BLaER1 (cell line): ENCODE measurements at regions not wholly inside any gene's neighbourhood (a gene's known extent, or its start where the extent isn't known, plus 50 kb on each side); places are given as distances from the start of the nearest gene placed in this dataset.

Experiments used
- H3K27ac ChIP-seq: shearing (Covaris generic); formaldehyde crosslinking; 2 replicates; pipeline ENCODE4 v1.8.1; 2022
- H3K27me3 ChIP-seq: shearing (Covaris generic); formaldehyde crosslinking; 2 replicates; pipeline ENCODE4 v1.8.1; 2022
- H3K36me3 ChIP-seq: shearing (Covaris generic); formaldehyde crosslinking; 2 replicates; pipeline ENCODE4 v1.8.1; 2022
- H3K4me1 ChIP-seq: shearing (Covaris generic); formaldehyde crosslinking; 2 replicates; pipeline ENCODE4 v1.8.1; 2022
- H3K4me2 ChIP-seq: shearing (Covaris generic); formaldehyde crosslinking; 2 replicates; pipeline ENCODE4 v1.8.1; 2022
- H3K4me3 ChIP-seq: shearing (Covaris generic); formaldehyde crosslinking; 2 replicates; pipeline ENCODE4 v1.8.1; 2022
- H3K9ac ChIP-seq: shearing (Covaris generic); formaldehyde crosslinking; 2 replicates; pipeline ENCODE4 v1.8.1; 2022
- H3K9me3 ChIP-seq: shearing (Covaris generic); formaldehyde crosslinking; 2 replicates; pipeline ENCODE4 v1.8.1; 2022
- H4K20me1 ChIP-seq: shearing (Covaris generic); formaldehyde crosslinking; 2 replicates; pipeline ENCODE4 v1.8.1; 2022
- Cebpa-rat ChIP-seq: shearing (Covaris generic); IDR thresholded peaks from 2 replicates; pipeline ENCODE4 v1.8.1; 2022

DNA sequence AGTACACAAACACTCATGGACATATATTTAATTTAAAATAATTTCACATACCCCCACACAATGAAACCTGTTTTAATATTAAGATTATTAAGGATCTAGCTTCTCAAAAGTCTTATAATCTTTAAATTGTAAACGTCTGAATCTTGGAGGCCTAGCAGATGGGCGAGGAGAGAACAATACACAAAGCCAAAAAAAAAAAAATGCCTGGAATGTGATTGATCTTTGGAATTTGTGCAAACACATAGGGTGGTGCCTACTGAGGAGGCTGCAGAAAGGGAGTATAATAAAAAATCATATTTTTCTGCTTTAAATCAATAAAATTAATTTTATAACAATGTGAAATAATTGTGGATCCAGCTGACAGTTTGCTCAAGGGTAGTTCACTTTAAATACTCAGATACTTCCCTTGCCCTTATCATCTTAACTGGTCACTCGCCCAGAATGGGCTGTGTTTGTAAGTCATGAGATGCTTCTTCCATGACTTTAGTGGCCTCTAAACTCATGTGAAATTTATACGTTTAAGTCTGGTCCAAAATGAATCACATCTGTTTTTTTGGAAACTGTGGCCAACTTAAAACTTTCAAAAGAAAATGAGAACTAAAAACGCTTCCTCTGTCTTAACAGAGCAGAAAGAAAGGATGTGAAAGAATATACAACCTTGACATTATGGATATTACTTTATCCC, 802.8 kb upstream of the CXADR start:
- Histone ChIP-seq H3K9ac (no peak overlapping the region), H4K20me1 (no peaks in the 10 kb centered on the region), H3K4me1 (no peaks in the 10 kb centered on the region), H3K27ac (no peak overlapping the region), H3K36me3 (no peaks in the 10 kb centered on the region), H3K9me3 (no peaks in the 10 kb centered on the region), H3K4me2 (no peak overlapping the region), H3K27me3 (no peaks in the 10 kb centered on the region), H3K4me3 (no peak overlapping the region)
- TF ChIP-seq Cebpa-rat, result no peak

DNA sequence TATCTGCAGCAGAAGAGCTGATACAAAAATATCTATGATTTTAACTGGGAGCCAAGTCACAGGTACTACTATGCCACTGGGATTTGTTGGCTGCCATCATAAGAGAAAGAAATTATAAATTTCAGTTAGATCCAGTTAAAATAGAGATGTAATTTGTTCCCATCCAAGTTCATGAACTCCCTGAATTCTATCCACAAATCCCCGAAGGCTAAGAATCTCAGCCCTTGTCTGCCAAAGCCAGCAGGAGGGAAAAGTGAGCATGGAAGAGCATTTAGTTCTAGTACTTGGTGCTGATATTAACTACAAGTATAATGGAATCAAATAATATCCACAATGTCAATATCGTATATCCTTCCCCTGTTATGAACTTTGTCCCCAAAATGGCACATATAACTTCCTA, 801.1 kb upstream of the CXADR start:
- Histone ChIP-seq H3K4me2 (no peak overlapping the region), H4K20me1 (no peaks in the 10 kb centered on the region), H3K27me3 (no peaks in the 10 kb centered on the region), H3K27ac (no peak overlapping the region), H3K4me1 (no peaks in the 10 kb centered on the region), H3K9me3 (no peaks in the 10 kb centered on the region), H3K9ac (no peak overlapping the region), H3K4me3 (no peak overlapping the region), H3K36me3 (no peaks in the 10 kb centered on the region)
- TF ChIP-seq Cebpa-rat, result no peak

DNA sequence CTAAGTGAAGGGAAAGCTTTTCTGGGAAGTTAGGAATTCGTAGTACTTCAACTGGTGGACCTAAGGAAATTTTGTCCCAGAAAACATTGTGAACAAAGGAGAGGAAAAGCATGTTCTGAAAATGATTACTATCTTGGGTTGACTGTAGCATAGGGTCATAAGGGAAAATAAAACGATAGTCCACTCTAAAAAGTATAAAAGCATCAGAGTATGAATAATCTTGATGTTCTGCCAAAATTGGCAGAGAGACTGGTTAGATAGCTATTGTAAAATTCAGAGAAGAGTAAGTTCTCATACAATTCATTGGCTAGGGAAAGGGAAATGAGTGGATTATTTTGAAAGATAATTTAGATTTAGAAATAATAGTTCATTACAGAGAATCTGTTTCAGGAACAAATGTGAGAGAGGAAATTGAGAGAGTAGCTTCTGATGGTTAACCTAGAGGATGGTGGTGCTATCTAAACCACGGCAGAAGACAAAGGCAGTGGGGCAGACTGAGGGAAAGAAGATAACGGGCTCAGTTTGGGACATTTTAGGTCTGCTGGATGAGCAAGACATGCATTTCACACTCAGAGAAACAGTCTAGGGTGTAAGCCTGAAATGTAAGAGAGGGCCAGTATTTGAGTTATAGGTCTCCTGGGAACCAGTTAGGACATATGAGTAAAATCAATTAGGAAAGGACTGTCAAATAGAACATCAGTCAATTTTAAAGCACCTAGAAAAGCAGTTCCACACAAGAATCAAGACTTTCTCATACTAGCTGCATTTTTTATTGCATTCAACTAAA, 799.3 kb upstream of the CXADR start:
- Histone ChIP-seq H3K9ac (no peak overlapping the region), H3K9me3 (no peaks in the 10 kb centered on the region), H4K20me1 (no peaks in the 10 kb centered on the region), H3K36me3 (no peaks in the 10 kb centered on the region), H3K27me3 (no peaks in the 10 kb centered on the region), H3K27ac (no peak overlapping the region), H3K4me1 (no peaks in the 10 kb centered on the region), H3K4me3 (no peak overlapping the region), H3K4me2 (no peak overlapping the region)
- TF ChIP-seq Cebpa-rat, result no peak

DNA sequence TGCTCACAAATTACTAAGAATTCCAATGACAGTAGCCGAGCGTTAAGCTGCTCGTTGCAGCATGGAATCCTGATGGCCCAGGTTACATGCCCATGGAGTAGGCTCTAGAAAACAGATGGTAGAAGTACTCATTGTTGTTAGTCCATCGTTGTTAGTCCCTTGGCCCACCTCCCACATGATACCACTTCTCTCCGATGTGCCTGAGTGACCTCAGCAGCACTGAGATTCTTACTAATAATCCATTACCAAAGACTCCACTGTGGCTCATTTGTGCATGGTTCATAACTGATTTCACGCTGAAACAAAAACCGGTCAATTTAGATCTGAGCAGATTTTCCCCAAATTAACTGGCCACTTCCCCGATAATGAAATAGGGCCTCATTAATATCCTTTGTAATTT, 772.3 kb upstream of the CXADR start:
- Histone ChIP-seq H3K27me3 (no peaks in the 10 kb centered on the region), H3K4me2 (no peak overlapping the region), H3K27ac (no peak overlapping the region), H3K9me3 (no peaks in the 10 kb centered on the region), H3K4me1 (no peaks in the 10 kb centered on the region), H3K36me3 (no peaks in the 10 kb centered on the region), H3K9ac (no peak overlapping the region), H3K4me3 (no peak overlapping the region), H4K20me1 (no peaks in the 10 kb centered on the region)
- TF ChIP-seq Cebpa-rat, result no peak

DNA sequence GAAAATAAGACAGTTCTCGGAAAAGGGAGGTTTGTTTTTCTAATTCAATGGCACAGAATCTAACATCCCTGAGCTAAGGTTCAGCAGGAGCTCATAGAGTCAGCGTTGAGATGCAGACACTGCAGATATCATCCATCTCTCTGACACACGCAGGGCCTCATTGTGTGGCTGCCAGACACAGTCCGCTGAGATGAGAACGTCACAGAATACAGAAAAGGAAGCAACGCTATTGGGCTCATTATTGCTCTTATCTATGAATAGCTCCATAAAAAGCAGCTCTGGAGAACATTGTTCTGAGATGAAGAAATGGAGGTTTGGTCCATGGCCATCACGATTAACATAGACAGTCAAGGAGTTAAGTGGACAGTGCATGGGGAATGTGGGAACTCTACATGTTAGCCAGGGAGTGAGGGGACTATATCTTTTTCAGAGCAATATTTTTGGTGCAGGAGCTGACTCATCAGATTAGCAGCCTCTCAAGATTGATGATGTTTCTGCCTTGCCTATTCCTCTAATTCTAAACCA, 771.6 kb upstream of the CXADR start:
- H3K36me3 ChIP-seq, result no peaks in the 10 kb centered on the region
- no peak overlapping the region for H3K27ac ChIP-seq
- no peak for TF ChIP-seq Cebpa-rat

DNA sequence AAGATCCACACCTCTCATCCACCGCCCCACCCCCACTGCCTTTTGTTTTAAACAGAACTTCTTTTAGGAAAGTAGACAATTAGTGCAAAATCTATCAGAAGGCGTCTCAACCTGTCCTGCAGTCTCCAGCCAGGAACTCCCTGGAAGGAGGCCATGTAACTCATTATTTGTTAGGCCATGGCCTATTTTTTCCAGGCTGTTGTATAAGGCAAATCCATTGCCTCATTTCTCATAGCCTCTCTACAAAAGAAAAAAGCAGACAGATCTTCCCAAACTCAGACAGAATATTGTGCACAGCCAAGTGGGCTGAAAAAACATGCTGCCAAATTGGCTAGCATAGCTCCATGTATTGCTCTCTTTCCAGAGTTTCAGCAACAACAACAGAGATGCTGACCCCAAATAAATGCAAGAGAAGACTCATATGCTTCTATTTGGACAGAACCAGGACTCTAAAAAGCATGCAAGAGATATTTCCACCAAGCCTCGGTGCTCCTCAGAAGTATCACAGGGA, 770.7 kb upstream of the CXADR start:
- no peak overlapping the region for H3K9ac ChIP-seq
- no peak overlapping the region for H3K4me2 ChIP-seq
- H3K36me3 ChIP-seq, result no peaks in the 10 kb centered on the region
- no peaks in the 10 kb centered on the region for H3K4me1 ChIP-seq
- H4K20me1 ChIP-seq, result no peaks in the 10 kb centered on the region
- H3K27ac ChIP-seq, result no peak overlapping the region
- TF ChIP-seq Cebpa-rat, result no peak
- H3K9me3 ChIP-seq, result no peaks in the 10 kb centered on the region
- no peaks in the 10 kb centered on the region for H3K27me3 ChIP-seq
- no peak overlapping the region for H3K4me3 ChIP-seq

More for the DNA sequence above, 771.6 kb upstream of the CXADR start:
- H3K4me1 ChIP-seq, result no peaks in the 10 kb centered on the region
- H4K20me1 ChIP-seq, result no peaks in the 10 kb centered on the region
- no peaks in the 10 kb centered on the region for H3K9me3 ChIP-seq
- no peaks in the 10 kb centered on the region for H3K27me3 ChIP-seq
- no peak overlapping the region for H3K9ac ChIP-seq
- H3K4me3 ChIP-seq, result no peak overlapping the region
- no peak overlapping the region for H3K4me2 ChIP-seq

DNA sequence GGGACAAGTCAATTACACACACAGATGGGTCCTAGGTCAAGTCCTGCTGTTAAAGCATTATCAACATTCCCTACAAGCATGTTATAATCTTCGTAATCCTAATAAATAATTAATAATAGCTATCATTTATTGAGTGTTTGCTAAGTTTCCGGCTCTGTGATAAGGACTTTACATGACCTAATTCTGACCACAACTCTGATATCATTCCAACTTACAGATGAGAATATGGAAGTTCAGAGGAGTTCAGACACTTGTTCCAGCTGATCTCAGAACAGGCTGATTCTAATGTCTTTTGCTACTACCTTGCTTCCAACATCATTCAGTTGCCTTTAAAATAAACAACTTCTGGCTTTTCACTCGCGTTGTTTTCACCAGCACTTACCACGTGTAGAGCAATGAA, 770.1 kb upstream of the CXADR start:
- Histone ChIP-seq H3K4me1 (no peaks in the 10 kb centered on the region), H3K27me3 (no peaks in the 10 kb centered on the region), H3K9me3 (no peaks in the 10 kb centered on the region), H3K9ac (no peak overlapping the region), H4K20me1 (no peaks in the 10 kb centered on the region), H3K36me3 (no peaks in the 10 kb centered on the region), H3K4me3 (no peak overlapping the region), H3K4me2 (no peak overlapping the region), H3K27ac (no peak overlapping the region)
- no peak for TF ChIP-seq Cebpa-rat

DNA sequence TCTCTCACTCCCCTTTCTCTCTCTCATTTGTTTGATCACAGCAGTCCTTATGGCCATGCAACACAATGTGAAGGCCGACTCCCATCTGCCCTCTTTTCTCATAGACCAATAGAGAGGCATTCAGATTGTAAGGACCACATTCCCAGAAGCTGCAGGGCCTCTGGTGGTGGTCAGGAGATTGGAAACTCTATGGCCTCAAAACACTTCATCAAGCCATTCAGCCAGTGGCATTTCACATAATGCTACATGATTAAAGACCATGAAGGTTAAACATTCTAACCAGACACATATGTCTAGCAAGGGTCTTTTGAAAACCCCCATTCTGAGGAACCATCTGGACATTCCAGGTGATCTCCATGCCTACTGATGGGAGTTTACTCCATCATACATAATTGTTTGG, 769.5 kb upstream of the CXADR start:
- Histone ChIP-seq H3K27ac (no peak overlapping the region), H4K20me1 (no peaks in the 10 kb centered on the region), H3K36me3 (no peaks in the 10 kb centered on the region), H3K9me3 (no peaks in the 10 kb centered on the region), H3K9ac (no peak overlapping the region), H3K4me3 (no peak overlapping the region), H3K4me1 (no peaks in the 10 kb centered on the region), H3K27me3 (no peaks in the 10 kb centered on the region), H3K4me2 (no peak overlapping the region)
- no peak for TF ChIP-seq Cebpa-rat

DNA sequence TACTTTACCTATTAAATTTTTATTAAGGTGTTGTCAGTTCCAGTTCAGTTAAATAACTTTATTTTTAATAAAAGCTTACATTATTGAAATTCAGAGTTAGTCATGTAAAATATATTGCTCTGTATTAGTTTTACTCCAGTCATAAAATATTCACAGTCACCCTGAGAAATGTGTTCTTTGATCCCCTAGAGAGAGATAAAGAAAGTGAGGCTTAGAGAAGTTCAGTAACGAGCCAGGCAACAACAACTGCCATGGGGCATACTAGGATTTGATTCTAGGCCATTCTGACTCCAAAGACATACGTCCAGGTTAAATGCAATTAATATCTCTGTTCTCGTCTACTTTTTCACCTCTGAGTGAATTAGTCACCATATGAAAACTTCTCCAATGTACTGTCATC, 761.9 kb upstream of the CXADR start:
- Histone ChIP-seq H3K4me3 (no peak overlapping the region), H3K4me2 (no peak overlapping the region), H4K20me1 (no peaks in the 10 kb centered on the region)

More for the DNA sequence above, 761.9 kb upstream of the CXADR start:
- no peak overlapping the region for H3K9ac ChIP-seq
- no peak for TF ChIP-seq Cebpa-rat
- H3K36me3 ChIP-seq, result no peaks in the 10 kb centered on the region
- no peaks in the 10 kb centered on the region for H3K9me3 ChIP-seq
- H3K27ac ChIP-seq, result no peak overlapping the region
- no peaks in the 10 kb centered on the region for H3K27me3 ChIP-seq
- no peaks in the 10 kb centered on the region for H3K4me1 ChIP-seq
